ENCODE measurements at regions not wholly inside any gene's neighbourhood (a gene's known extent, or its start where the extent isn't known, plus 50 kb on each side); places are given as distances from the start of the nearest gene placed in this dataset.

DNA sequence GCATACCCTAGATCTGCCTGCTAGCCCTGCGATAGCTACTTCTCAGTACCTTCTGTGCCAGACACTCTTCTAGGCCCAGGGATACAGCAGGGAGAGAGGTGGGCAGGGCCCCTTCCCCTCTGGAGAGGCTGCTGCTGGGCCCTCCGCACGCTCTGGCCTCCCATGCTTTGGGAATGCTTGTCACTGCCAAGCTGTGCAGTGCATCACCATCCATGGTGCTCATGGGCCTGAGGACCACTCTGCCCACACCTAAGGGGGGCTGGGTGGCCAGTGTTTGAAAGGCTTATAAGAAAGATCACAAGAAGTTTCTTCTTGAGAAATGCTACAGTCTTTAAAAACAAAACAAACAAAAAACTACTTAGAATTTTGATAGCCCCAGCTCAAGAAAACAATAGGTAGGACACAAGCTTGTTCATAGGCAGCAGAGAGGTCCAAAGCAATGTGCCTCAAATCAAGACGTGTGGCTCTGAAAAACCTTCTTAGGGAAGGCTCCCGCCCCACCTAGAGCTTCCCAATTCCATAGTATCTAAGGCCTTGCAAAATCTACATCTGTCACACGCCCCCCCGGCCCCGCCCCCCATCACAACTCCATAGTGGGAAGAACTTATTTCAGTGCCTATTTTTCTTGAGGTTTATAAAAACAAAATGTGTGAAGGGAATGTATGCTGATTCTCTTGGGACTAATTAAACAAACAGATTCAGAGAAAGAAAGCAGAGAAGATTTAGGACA lies 145.8 kb downstream of the TM9SF2 start:
- no peak for DNase-seq

DNA sequence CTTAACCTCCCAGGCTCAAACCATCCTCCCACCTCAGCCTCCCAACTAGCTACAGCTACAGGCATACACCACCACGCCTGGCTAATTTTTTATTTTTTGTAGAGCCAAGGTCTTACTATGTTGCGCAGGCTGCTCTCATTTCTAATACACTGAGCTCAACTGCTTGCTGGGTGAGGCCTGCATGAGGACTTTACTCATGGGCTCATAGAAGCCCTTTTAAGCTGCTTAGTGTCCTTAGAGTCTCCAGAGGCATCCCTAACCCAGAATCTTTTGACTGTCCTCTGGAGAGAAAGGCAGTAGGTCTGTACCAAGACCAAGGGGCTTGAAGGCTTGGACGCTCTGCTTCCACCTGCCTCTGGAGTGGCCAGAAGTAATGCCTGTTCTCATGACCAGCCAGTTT lies 141.6 kb downstream of the TM9SF2 start:
- DNase-seq, result no peak

DNA sequence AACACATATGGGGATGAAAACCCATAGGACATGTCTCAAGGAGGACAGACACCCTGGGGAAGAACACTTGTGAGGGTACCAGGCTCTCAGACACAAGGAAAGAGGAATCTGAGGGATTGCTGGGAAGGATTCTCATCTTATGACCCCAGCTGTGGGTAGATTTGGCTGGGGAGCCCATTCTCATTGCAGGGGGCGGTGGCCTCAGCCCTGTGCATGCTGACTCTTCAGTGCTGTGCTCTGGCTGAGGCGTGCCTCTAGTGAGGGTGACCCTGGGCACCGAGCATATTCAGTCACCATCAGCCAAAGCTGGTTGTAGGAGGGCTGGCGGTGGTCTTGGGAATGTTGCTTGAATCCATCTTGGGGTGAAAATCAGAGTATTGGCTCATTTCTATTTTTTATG lies 140.7 kb downstream of the TM9SF2 start:
- no peak for DNase-seq

DNA sequence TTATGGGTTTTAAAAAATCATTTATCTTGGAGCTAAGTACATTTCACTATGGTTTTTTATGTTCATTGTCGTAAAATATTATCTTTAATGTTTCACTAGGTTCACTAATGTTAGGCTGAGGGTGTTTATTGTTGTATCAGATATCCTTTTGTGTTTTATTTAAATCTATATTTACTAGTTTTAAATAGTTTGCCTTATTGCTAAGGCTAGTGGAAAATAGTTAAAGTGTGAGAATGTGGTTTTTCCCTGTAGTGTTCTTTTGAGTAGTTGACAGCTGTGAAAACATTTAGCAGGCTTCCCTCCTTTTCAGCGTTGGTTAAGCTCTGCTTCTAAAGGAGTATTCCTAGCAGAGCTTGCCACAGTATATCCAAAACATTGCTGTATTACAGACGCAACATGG lies 139.0 kb downstream of the TM9SF2 start:
- no peak for DNase-seq

DNA sequence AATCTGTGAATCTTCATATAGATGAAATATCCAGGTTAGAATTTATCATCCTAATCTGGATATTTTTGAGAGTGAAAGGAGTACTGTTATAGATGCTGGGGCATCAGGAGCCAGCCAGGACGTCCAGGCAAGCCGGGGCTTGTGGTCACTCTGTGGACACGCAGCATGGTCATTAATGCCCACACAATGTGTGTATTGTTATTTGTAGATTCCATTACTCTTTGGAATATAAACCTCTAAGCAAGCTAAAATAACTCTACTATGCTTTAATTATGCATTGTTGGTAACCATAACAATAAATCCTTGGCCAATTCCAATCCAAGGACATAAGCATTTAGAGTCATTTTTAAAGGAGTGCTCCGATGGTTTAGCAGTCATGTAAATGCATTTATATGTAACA lies 137.9 kb downstream of the TM9SF2 start:
- no peak for DNase-seq

DNA sequence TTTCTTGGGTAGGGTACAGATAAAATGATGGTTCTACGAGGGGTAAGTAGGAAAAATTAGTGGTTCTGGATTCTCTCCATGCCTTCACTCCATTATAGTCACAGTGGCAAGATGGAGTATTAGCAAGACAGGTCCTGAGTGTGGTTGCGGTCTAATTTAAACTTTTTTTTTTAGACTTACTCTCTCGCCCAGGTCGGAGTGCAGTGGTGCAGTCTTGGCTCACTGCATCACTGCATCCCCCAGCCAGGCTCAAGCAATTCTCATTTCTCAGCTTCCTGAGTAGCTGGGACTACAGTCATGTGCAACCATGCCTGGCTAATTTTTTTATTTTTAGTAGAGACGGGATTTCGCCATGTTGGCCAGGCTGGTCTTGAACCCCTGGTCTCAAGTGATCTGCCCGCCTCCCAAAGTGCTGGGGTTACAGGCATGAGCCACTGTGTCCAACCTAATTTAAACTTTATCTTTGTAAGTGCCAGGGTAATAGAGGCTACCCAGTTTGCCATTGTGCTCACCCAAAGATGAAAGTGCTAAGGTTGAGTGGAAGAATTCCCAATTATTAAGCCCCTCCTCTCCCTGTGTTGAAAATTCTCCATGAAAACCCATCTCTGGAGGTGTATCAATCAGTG lies 135.6 kb downstream of the TM9SF2 start:
- DNase-seq, result no peak

DNA sequence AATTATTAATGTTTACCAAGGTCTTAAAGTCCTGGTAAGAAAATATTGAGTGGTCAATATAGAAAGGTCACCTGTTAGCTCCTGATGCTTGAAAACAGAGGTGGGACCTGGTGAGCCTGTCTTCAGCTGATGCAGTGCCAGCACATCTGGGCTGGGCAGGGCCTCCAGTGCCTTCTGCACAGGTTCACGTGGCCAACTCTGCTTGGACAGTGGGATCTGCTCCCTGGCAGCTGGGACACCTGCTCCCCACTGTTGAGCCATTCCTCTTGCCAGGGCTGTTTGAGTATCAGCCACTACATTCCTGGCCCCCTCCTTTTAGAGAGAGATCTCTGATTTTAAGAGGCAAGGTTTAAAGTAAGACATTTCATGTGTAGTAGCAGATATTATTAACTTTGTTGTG lies 135.0 kb downstream of the TM9SF2 start:
- DNase-seq, result no peak

DNA sequence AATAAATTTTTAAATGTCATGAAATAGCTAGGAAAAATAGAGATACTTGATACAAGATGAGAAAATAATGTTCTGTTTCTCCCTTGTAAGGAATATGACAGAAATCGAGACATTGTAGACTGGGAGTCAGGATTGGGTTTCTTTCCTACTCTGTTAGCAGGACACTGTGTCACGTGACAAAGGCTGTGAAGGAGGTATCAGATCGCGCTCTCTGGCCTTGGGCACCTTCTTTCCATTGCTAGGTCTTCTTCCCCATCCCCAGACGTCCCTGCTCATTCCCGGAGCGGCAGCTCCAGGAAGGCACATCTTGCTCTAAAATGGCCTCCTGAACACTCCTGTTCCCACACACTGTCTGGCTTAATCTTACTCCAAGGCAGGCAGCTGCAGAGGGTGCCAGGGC lies 133.4 kb downstream of the TM9SF2 start:
- no peak for DNase-seq

DNA sequence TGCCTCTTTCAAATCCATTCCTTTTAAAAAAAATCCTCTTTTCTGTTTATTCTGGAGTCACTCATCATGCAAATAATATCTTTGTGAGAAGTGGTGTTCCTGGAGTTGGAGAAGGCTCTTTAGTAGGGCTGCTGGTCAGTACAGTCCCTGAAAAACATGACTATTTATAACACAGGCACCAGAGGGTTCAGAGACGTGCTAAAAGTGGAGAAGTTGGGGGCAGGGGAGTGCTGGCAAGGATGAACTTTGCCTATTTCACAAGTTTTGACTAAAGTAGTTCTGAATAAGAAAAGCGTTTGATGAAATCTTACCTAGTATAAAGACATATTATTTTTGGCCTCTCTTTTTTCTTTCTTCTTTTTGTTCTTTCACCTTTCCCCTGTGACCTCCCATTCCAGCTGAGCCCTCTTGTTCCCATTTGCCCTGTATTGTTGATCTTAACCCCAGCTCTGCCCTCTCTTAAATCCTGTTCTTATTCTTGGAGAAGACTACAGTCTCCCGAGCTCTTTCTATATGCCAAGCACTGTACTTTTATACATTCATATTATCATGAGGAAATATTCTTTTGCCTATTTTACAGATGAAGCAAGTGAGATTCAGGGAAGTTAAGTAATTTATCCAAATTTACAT lies 129.1 kb downstream of the TM9SF2 start:
- DNase-seq, result no peak

DNA sequence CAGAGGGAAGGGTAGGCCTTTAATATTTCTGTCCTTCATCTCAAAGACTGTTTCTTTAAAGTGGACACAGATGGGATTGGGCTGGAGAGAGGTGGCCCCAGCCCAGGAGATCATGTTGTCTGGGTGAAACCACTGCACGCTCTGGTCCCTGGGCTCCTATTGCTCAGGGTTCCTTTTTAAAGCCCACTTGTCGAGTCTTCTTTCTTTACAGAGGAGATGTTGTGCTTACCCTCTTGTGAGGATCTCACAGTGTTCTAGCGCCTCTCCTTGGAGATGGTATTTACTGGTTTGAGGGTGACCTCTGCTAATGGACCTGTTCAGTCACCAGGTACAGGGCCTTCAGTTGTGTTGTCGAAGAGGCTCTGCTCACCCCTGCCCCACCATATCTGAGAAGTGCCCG lies 128.4 kb downstream of the TM9SF2 start:
- DNase-seq, result no peak

DNA sequence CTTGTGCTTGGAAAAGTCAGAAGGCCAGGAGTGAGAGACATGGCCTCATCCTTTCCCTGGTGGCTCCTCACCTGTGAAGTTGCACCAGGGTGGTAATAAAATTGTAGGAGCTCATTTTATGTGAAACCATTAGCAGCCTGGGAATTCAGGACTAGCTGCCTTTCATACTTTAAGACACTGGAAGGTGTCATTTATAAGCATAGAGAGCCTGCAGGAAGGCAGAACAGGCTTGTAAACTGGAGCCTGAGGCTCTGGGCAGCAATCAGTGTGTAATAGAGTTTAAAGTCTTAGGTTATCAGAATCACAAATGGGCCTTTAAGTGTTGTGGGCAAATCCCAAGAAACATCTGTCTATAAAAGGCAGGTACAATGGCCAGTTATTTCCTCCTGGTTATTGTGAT lies 127.2 kb downstream of the TM9SF2 start:
- DNase-seq, result no peak

DNA sequence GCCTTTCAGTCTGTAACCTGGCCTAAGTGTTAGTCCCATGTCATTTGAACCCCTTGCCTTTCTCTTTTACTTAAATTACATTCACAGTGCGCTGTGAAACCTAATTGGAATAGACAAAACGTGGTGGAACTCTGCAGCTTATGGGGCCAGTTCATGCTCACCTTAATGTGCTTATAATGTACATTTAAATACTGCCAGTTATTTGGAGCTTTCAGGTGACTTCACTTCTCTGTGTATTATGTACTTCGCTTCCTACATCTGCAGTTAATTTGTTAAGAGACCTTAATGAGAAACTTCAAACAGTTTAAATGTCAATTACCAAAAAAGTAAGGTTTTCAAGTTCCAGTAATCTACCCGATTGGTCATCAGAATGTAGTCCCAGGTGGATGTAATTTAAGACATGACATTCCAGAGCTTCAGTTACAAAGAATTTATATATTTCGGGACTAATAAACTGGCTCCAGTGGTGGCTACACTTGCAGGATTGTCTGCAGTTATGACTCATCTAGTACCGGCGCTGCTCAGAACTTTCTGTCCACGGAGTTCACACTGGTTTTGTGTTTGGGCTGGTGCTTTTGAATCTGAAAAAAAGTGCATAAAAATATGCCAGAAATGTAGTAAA lies 125.3 kb downstream of the TM9SF2 start:
- peak in 1 of 3 donors; percentile 32 for DNase-seq

DNA sequence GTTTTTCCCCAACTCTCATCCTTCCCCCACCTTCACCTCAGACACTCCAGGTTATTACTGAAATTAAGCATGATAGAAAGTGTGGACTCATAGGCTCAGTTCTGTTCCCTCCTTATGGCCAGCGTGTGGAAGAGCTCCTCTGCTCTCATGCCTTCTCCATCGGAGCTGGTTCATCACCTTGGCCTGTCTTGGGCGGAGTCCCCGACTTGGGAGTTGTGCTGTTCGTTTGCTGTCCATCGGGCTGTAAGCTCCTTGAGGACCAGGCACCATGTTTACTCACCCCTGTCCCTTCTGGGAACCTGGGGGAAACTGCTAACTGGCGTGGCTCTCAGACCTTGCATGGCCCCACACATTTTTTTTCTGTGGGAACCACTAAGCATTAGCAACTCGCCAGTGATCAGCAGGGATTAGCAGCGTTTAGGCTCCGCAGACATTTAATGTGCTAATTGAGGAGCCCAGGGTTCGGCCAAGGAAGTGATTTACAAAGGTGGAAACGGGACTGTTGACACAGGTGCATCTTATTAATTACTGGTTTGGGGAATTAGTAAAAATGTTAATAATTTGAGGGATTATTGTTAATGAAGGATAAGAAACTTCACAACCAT lies 123.8 kb downstream of the TM9SF2 start:
- DNase-seq, result no peak

DNA sequence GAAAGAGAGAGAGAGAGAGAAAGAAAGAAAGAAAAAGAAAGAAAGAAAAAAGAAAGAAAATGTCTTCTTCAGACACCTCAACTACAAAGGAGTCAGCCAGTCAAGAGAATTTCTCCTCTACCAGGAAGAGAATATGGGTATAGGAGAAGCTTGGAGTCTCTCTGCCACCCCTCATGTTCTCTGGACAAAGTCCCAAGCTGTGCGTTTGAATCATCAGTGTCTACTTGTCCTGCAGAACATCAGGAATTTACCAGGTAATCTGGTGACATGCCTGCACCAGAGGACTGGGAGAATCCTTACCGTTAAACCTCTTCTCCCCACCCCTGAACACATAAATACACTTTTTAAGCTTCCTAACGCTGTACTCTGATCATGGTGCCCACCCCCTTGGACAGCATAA lies 119.5 kb downstream of the TM9SF2 start:
- DNase-seq, result no peak

DNA sequence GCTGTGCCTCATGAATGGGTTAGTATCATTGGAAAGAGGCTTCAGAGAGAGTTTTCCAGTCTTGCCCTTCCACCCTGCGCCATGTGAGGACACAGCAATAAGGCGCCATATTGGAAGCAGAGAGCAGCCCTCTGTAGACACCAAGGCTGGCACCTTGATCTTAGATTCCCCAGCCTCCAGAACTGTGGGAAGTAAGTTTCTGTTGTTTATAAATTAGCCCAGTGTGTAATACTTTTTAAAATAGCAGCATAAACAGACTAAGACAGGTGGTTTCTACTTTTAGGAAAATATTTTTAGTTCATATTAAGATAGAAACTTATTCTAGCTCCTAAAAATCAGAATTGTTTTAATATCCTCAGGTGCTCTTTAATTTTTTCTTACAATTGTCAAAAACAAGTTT lies 117.9 kb downstream of the TM9SF2 start:
- DNase-seq, result no peak

DNA sequence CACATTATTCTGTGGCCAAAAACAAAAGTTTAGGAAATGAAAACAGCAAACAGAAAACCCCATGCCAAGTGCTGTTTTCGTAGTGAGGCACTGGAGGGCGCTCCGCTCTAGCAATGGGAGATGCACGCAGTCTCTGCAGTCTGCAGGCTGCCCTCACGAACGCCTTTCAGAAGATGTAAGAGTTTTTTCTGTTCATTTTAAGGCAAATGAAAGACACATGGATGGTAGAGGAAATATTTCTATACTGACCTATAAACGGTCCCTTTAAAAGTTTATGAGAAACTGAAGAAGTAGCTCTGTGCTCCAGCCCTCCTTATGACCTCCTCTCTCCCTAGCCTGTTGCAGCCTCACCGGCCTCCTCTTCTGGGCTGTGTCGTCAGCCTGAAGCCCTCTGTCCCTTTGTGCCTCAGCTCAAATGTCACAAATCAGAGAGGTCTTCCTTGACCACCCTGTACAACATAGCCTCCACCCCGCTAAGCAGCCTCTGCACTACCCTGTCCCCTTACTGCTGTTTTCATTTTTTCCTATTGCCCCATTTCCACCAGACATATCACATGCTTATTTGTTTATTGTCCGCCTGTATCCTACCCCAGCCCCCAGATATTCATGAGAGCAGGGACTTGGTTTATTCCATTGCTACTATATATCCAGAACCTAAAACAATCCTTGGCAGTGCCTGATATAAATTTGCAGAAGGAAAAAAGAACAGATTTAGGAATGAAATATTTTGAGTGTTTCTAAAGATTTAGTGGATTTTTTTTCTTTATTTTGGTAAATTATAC lies 116.4 kb downstream of the TM9SF2 start:
- DNase-seq, result peak in 2 of 3 donors; percentile 23 to 58

DNA sequence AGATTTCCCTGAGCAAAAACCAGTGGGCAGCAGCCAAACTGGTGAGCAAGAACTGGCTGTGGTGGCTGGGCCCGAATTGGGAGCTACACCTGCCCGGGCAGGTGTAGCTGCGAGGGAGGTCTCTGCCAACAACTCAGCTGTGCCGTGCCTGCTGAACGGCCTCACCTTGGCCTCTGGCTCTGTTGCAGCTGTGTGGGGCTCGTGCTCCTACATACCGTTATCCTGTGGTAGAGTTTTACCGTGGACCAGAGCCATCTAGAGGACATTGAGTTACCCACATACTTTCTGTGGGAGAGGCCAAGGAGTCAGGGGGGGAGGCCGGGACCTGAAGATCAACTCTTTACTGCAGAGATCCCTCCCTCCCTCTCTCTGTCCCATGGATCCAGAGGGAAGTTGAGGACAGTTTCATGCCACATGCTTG lies 113.2 kb downstream of the TM9SF2 start:
- DNase-seq, result no peak
